ENCODE measurements at regions not wholly inside any gene's neighbourhood (a gene's known extent, or its start where the extent isn't known, plus 50 kb on each side); places are given as distances from the start of the nearest gene placed in this dataset.

GRCh38 chr1:228683428-228683827, 51.9 kb upstream of the RHOU start:
- TF ChIP-seq GATA3 (IDR thresholded peaks at IDR 0.05; ENCODE audit: low read depth, low read length) (no peak), GATA2 (IDR thresholded peaks at IDR 0.05; ENCODE audit: low read depth, low read length) (no peak)

GRCh38 chr1:228684607-228685006, 50.7 kb upstream of the RHOU start:
- TF ChIP-seq GATA3 (IDR thresholded peaks at IDR 0.05; ENCODE audit: low read depth, low read length), result no peak
- no peak for TF ChIP-seq GATA2 (IDR thresholded peaks at IDR 0.05; ENCODE audit: low read depth, low read length)

GRCh38 chr1:228685081-228685660, 50.1 kb upstream of the RHOU start:
- TF ChIP-seq GATA3 (IDR thresholded peaks at IDR 0.05; ENCODE audit: low read depth, low read length) (no peak), GATA2 (IDR thresholded peaks at IDR 0.05; ENCODE audit: low read depth, low read length) (no peak)
